ENCODE measurements at regions not wholly inside any gene's neighbourhood (a gene's known extent, or its start where the extent isn't known, plus 50 kb on each side); places are given as distances from the start of the nearest gene placed in this dataset.

- TF ChIP-seq MYC (IDR thresholded peaks at IDR 0.05; ENCODE audit: low read depth, low read length) = no peak
- no peak for TF ChIP-seq CTCF (IDR thresholded peaks at IDR 0.05; ENCODE audit: low read depth, low read length)
- no peak for TF ChIP-seq POLR2A (IDR thresholded peaks at IDR 0.05; ENCODE audit: extremely low read depth, insufficient read length)
- TF ChIP-seq MAX (IDR thresholded peaks at IDR 0.05; ENCODE audit: low read depth, low read length) = no peak
These were observed 709.7 kb downstream of the PTPRU start for GRCh38 chr1:29946057-29946456.

Data from NB4 (cell line).